Middle frontal gyrus (tissue), 1 donor: ENCODE measurements at regions not wholly inside any gene's neighbourhood (a gene's known extent, or its start where the extent isn't known, plus 50 kb on each side); places are given as distances from the start of the nearest gene placed in this dataset.

ENCODE experiments used
- DNase-seq: peaks from one replicate; pipeline ENCODE4 v3.0.0-alpha.2; 2015; ENCODE audit warnings: low spot score; ENCODE audit errors: extremely low spot score

- DNase-seq, result no peak
Measured at GRCh38 chr7:84497873-84498272, 303.3 kb upstream of the SEMA3A start.

- no peak for DNase-seq
Measured at GRCh38 chr7:84495128-84495527, 300.5 kb upstream of the SEMA3A start.

- no peak for DNase-seq
Measured at GRCh38 chr7:84492098-84493034, 297.8 kb upstream of the SEMA3A start.

GRCh38 chr7:84490661-84491060 lies 296.1 kb upstream of the SEMA3A start:
- no peak for DNase-seq

GRCh38 chr7:84484502-84485079 lies 290.0 kb upstream of the SEMA3A start:
- no peak for DNase-seq

- no peak for DNase-seq
Measured at GRCh38 chr7:84482476-84482875, 287.9 kb upstream of the SEMA3A start.

GRCh38 chr7:84479059-84479458 lies 284.5 kb upstream of the SEMA3A start:
- no peak for DNase-seq

GRCh38 chr7:84477786-84478478 lies 283.3 kb upstream of the SEMA3A start:
- no peak for DNase-seq

- DNase-seq, result no peak
Measured at GRCh38 chr7:84474436-84474835, 279.8 kb upstream of the SEMA3A start.

GRCh38 chr7:84471576-84471975 lies 277.0 kb upstream of the SEMA3A start:
- DNase-seq, result no peak

GRCh38 chr7:84469034-84469433 lies 274.4 kb upstream of the SEMA3A start:
- no peak for DNase-seq

GRCh38 chr7:84462259-84462658 lies 267.7 kb upstream of the SEMA3A start:
- no peak for DNase-seq

GRCh38 chr7:84461093-84461492 lies 266.5 kb upstream of the SEMA3A start:
- DNase-seq, result no peak

- DNase-seq, result no peak
Measured at GRCh38 chr7:84455788-84456187, 261.2 kb upstream of the SEMA3A start.

- DNase-seq, result no peak
Measured at GRCh38 chr7:84454174-84454959, 259.8 kb upstream of the SEMA3A start.

GRCh38 chr7:84452618-84453017 lies 258.0 kb upstream of the SEMA3A start:
- DNase-seq, result no peak

GRCh38 chr7:84450772-84451171 lies 256.2 kb upstream of the SEMA3A start:
- DNase-seq, result no peak

- no peak for DNase-seq
Measured at GRCh38 chr7:84447636-84448293, 253.2 kb upstream of the SEMA3A start.

GRCh38 chr7:84446991-84447480 lies 252.4 kb upstream of the SEMA3A start:
- no peak for DNase-seq

GRCh38 chr7:84425702-84426259 lies 231.2 kb upstream of the SEMA3A start:
- no peak for DNase-seq
